Neuronal stem cell (in vitro differentiated cells): ENCODE measurements at regions not wholly inside any gene's neighbourhood (a gene's known extent, or its start where the extent isn't known, plus 50 kb on each side); places are given as distances from the start of the nearest gene placed in this dataset.

Experiments
- DNase-seq: peaks from one replicate; pipeline ENCODE4 v3.0.0-alpha.2; 2013; ENCODE audit warnings: low spot score
- H2AFZ ChIP-seq: one replicate; pipeline ENCODE4 v1.6.1; 2013; ENCODE audit warnings: mild to moderate bottlenecking, low read length, inconsistent platforms
- H2AK5ac ChIP-seq: 2 replicates; pipeline ENCODE4 v1.6.1; 2013; ENCODE audit warnings: low read depth, mild to moderate bottlenecking, inconsistent platforms, low read length, moderate library complexity, mixed read lengths
- H2BK120ac ChIP-seq: 2 replicates; pipeline ENCODE4 v1.6.1; 2013; ENCODE audit warnings: low read depth, mild to moderate bottlenecking, inconsistent platforms, low read length, moderate library complexity, mixed read lengths
- H2BK12ac ChIP-seq: one replicate; pipeline ENCODE4 v1.6.1; 2013; ENCODE audit warnings: low read length, inconsistent platforms
- H2BK15ac ChIP-seq: 2 replicates; pipeline ENCODE4 v1.6.1; 2013; ENCODE audit warnings: mild to moderate bottlenecking, low read length, inconsistent platforms, mixed read lengths
- H2BK5ac ChIP-seq: one replicate; pipeline ENCODE4 v1.6.1; 2013; ENCODE audit warnings: inconsistent platforms, mild to moderate bottlenecking, low read length, moderate library complexity
- H3K14ac ChIP-seq: one replicate; pipeline ENCODE4 v1.6.1; 2013; ENCODE audit warnings: low read length, inconsistent platforms
- H3K18ac ChIP-seq: 2 replicates; pipeline ENCODE4 v1.6.1; 2013; ENCODE audit warnings: low read length, inconsistent platforms
- H3K23ac ChIP-seq: 2 replicates; pipeline ENCODE4 v1.6.1; 2013; ENCODE audit warnings: low read depth, mild to moderate bottlenecking, mixed read lengths, low read length, inconsistent platforms; ENCODE audit not compliant: poor library complexity
- H3K27ac ChIP-seq: replicated peaks from 3 replicates; pipeline ENCODE4 v1.5.1; 2013; ENCODE audit warnings: low read length, inconsistent platforms
- H3K27me3 ChIP-seq, 3 experiments: 2 replicates each; pipeline ENCODE4 v1.6.1; 2013; ENCODE audit warnings: low read length in 3 of 3, mild to moderate bottlenecking in 2 of 3, inconsistent platforms in 1 of 3, low read depth in 1 of 3, mixed read lengths in 1 of 3, moderate library complexity in 1 of 3; ENCODE audit not compliant: control insufficient read depth in 3 of 3, insufficient read depth in 3 of 3
- H3K36me3 ChIP-seq, 2 donors: replicated peaks in 1 of 2; 2 replicates each; pipeline ENCODE4 v1.6.1; 2013; ENCODE audit warnings: low read length in 2 of 2; ENCODE audit not compliant: control insufficient read depth in 2 of 2, insufficient read depth in 2 of 2
- H3K4ac ChIP-seq: 2 replicates; pipeline ENCODE4 v1.6.1; 2013; ENCODE audit warnings: inconsistent platforms, mild to moderate bottlenecking, low read length, moderate library complexity
- H3K4me1 ChIP-seq, 2 donors: 1 replicate in 1 of 2; 2 replicates in 1 of 2; pipeline ENCODE4 v1.6.1; 2013; ENCODE audit warnings: low read length in 2 of 2, low read depth in 1 of 2; ENCODE audit not compliant: control insufficient read depth in 2 of 2, insufficient read depth in 1 of 2
- H3K4me2 ChIP-seq: one replicate; pipeline ENCODE4 v1.6.1; 2013; ENCODE audit warnings: mild to moderate bottlenecking, low read length, inconsistent platforms; ENCODE audit not compliant: insufficient read depth, poor library complexity, severe bottlenecking
- H3K4me3 ChIP-seq, 2 donors: 2 replicates each; pipeline ENCODE4 v1.5.1; 2013; ENCODE audit warnings: low read length in 2 of 2, mild to moderate bottlenecking in 2 of 2, inconsistent platforms in 1 of 2, moderate library complexity in 1 of 2
- H3K79me1 ChIP-seq: one replicate; pipeline ENCODE4 v1.6.1; 2013; ENCODE audit warnings: low read depth, mild to moderate bottlenecking, inconsistent platforms, low read length, moderate library complexity
- H3K9ac ChIP-seq: one replicate; pipeline ENCODE4 v1.6.1; 2013; ENCODE audit warnings: mild to moderate bottlenecking, low read depth, low read length, inconsistent platforms; ENCODE audit not compliant: poor library complexity
- H3K9me3 ChIP-seq, 2 donors: replicated peaks in 1 of 2; 2 replicates each; pipeline versions ENCODE3 to v1.6.1; 2013; ENCODE audit warnings: low read length in 2 of 2, mild to moderate bottlenecking in 2 of 2, inconsistent platforms in 1 of 2, low read depth in 1 of 2, mixed read lengths in 1 of 2, moderate library complexity in 1 of 2; ENCODE audit not compliant: control insufficient read depth in 2 of 2, insufficient read depth in 1 of 2
- H4K8ac ChIP-seq: one replicate; pipeline ENCODE4 v1.6.1; 2013; ENCODE audit warnings: low read depth, mild to moderate bottlenecking, inconsistent platforms, low read length, moderate library complexity
- H4K91ac ChIP-seq: one replicate; pipeline ENCODE4 v1.6.1; 2013; ENCODE audit warnings: low read length, low read depth, mild to moderate bottlenecking, inconsistent platforms; ENCODE audit not compliant: poor library complexity
- WGBS, 2 donors: extraction: QIAGEN DNeasy Blood & Tissue Kit; methylation state at CpG; one replicate each; pipeline ENCODE4 v1.1.7; 2013; ENCODE audit warnings: missing lambda C conversion rate in 2 of 2, mixed read lengths in 1 of 2; ENCODE audit not compliant: insufficient read length in 2 of 2, insufficient replicate concordance in 1 of 2; ENCODE audit errors: extremely low coverage in 2 of 2; 5-methylcytosine and 5-hydroxymethylcytosine counted together

- no peak overlapping the region for H2AK5ac ChIP-seq
- no peak overlapping the region for H3K27ac ChIP-seq
- H3K14ac ChIP-seq = no peak overlapping the region
- H3K27me3 ChIP-seq = no peaks in the 10 kb centered on the region
- WGBS, 2 donors = no CpG with 5 or more reads among the region's 5 CpGs
- no peak overlapping the region for H4K91ac ChIP-seq
- no peak overlapping the region for H4K8ac ChIP-seq
- no peaks in the 10 kb centered on the region for H3K9me3 ChIP-seq
- no peak overlapping the region for H2BK12ac ChIP-seq
- no peak overlapping the region for H2BK120ac ChIP-seq
- H3K4ac ChIP-seq = no peak overlapping the region
- no peak overlapping the region for H2BK5ac ChIP-seq
- no peak overlapping the region for H3K9ac ChIP-seq
- H3K4me2 ChIP-seq = no peak overlapping the region
- no peak overlapping the region for H3K18ac ChIP-seq
- H3K79me1 ChIP-seq = no peaks in the 10 kb centered on the region
- no peak for DNase-seq
- H3K36me3 ChIP-seq = no peaks in the 10 kb centered on the region
- H2BK15ac ChIP-seq = no peak overlapping the region
- no peak overlapping the region for H3K4me3 ChIP-seq
- H2AFZ ChIP-seq = no peak overlapping the region
- H3K23ac ChIP-seq = no peak overlapping the region
- H3K4me1 ChIP-seq = peaks cover 0 to 4% of the 10 kb centered on the region in 2 donors
Measured at GRCh38 chr5:158162026-158162425, 303.1 kb upstream of the CLINT1 start.

GRCh38 chr5:158159621-158160020 lies 300.7 kb upstream of the CLINT1 start:
- Histone ChIP-seq H2BK12ac (no peak overlapping the region), H3K9ac (no peak overlapping the region), H2AFZ (no peak overlapping the region), H4K8ac (no peak overlapping the region), H4K91ac (no peak overlapping the region), H3K18ac (no peak overlapping the region), H2BK15ac (no peak overlapping the region), H3K4ac (no peak overlapping the region), H3K9me3 (no peaks in the 10 kb centered on the region), H3K79me1 (no peaks in the 10 kb centered on the region), H3K27ac (no peak overlapping the region), H3K4me1 (no peaks in the 10 kb centered on the region), H3K36me3 (no peaks in the 10 kb centered on the region), H3K14ac (no peak overlapping the region), H3K4me2 (no peak overlapping the region), H2BK5ac (no peak overlapping the region), H2AK5ac (no peak overlapping the region), H3K27me3 (no peaks in the 10 kb centered on the region), H3K4me3 (no peak overlapping the region), H3K23ac (no peak overlapping the region), H2BK120ac (no peak overlapping the region)
- no peak for DNase-seq
- no CpG with 5 or more reads among the region's 4 CpGs for WGBS, 2 donors

GRCh38 chr5:158155811-158156505 lies 297.0 kb upstream of the CLINT1 start:
- no peaks in the 10 kb centered on the region for H3K27me3 ChIP-seq
- no peak overlapping the region for H2AK5ac ChIP-seq
- H3K4ac ChIP-seq = no peak overlapping the region
- H3K14ac ChIP-seq = no peak overlapping the region
- no peak overlapping the region for H4K8ac ChIP-seq
- no peak overlapping the region for H2AFZ ChIP-seq
- no peaks in the 10 kb centered on the region for H3K79me1 ChIP-seq
- DNase-seq = no peak
- no CpG with 5 or more reads among the region's 3 CpGs for WGBS, 2 donors
- H2BK5ac ChIP-seq = no peak overlapping the region
- H2BK15ac ChIP-seq = no peak overlapping the region
- H3K9me3 ChIP-seq = peaks cover 0 to 2% of the 10 kb centered on the region in 2 donors
- no peak overlapping the region for H2BK120ac ChIP-seq
- no peaks in the 10 kb centered on the region for H3K36me3 ChIP-seq
- H3K18ac ChIP-seq = no peak overlapping the region
- no peak overlapping the region for H3K9ac ChIP-seq
- H3K4me2 ChIP-seq = no peak overlapping the region
- no peak overlapping the region for H3K23ac ChIP-seq
- H3K4me3 ChIP-seq = no peak overlapping the region
- H4K91ac ChIP-seq = no peak overlapping the region
- no peaks in the 10 kb centered on the region for H3K4me1 ChIP-seq
- no peak overlapping the region for H3K27ac ChIP-seq
- H2BK12ac ChIP-seq = no peak overlapping the region

GRCh38 chr5:158155067-158155466 lies 296.1 kb upstream of the CLINT1 start:
- no peak overlapping the region for H3K14ac ChIP-seq
- no peak overlapping the region for H2AFZ ChIP-seq
- no peak overlapping the region for H2AK5ac ChIP-seq
- H4K91ac ChIP-seq = no peak overlapping the region
- no peaks in the 10 kb centered on the region for H3K79me1 ChIP-seq
- no peak overlapping the region for H2BK120ac ChIP-seq
- H3K4ac ChIP-seq = no peak overlapping the region
- WGBS, 2 donors = no CpG with 5 or more reads among the region's 4 CpGs
- peaks cover 0 to 2% of the 10 kb centered on the region in 2 donors for H3K9me3 ChIP-seq
- H2BK5ac ChIP-seq = no peak overlapping the region
- no peak overlapping the region for H3K4me3 ChIP-seq
- no peak for DNase-seq
- no peak overlapping the region for H3K18ac ChIP-seq
- no peak overlapping the region for H3K9ac ChIP-seq
- no peaks in the 10 kb centered on the region for H3K36me3 ChIP-seq
- no peaks in the 10 kb centered on the region for H3K4me1 ChIP-seq
- H3K27ac ChIP-seq = no peak overlapping the region
- no peak overlapping the region for H2BK12ac ChIP-seq
- no peak overlapping the region for H2BK15ac ChIP-seq
- H3K23ac ChIP-seq = no peak overlapping the region
- H3K27me3 ChIP-seq = no peaks in the 10 kb centered on the region
- H3K4me2 ChIP-seq = no peak overlapping the region
- H4K8ac ChIP-seq = no peak overlapping the region
